HG02884 (cell line): ENCODE measurements at regions not wholly inside any gene's neighbourhood (a gene's known extent, or its start where the extent isn't known, plus 50 kb on each side); places are given as distances from the start of the nearest gene placed in this dataset.
"Not testable (repeated sequence)": the region's sequence is repeated elsewhere in the genome, so short reads cannot be mapped to it uniquely, and the experiment has no call there.

ENCODE experiments used
- ATAC-seq: cut with Tn5 transposase; IDR thresholded peaks from one replicate; pipeline ENCODE4 v1.9.1; 2021; ENCODE audit warnings: mild to moderate bottlenecking, moderate library complexity; ENCODE audit not compliant: unreplicated experiment

GRCh38 chr9:102205251-102205650, 466.8 kb upstream of the GRIN3A start:
- ATAC-seq: no peak

GRCh38 chr9:102202126-102202525, 463.7 kb upstream of the GRIN3A start:
- ATAC-seq: no peak

GRCh38 chr9:102185962-102186361, 447.5 kb upstream of the GRIN3A start:
- no peak for ATAC-seq

- ATAC-seq: no peak
These were observed 446.9 kb upstream of the GRIN3A start for GRCh38 chr9:102185371-102185770.

GRCh38 chr9:102178811-102179210, 440.4 kb upstream of the GRIN3A start:
- ATAC-seq: no peak

- ATAC-seq: not testable (repeated sequence)
These were observed 435.8 kb upstream of the GRIN3A start for GRCh38 chr9:102174202-102174601.

GRCh38 chr9:102164247-102164646, 425.8 kb upstream of the GRIN3A start:
- ATAC-seq: no peak

- ATAC-seq: not testable (repeated sequence)
These were observed 414.6 kb upstream of the GRIN3A start for GRCh38 chr9:102153081-102153480.

GRCh38 chr9:102135768-102136167, 397.3 kb upstream of the GRIN3A start:
- no peak for ATAC-seq

GRCh38 chr9:102124465-102124864, 386.0 kb upstream of the GRIN3A start:
- no peak for ATAC-seq

GRCh38 chr9:102114557-102114956, 376.1 kb upstream of the GRIN3A start:
- no peak for ATAC-seq

GRCh38 chr9:102113191-102113590, 374.7 kb upstream of the GRIN3A start:
- ATAC-seq: no peak

GRCh38 chr9:102106439-102106838, 368.0 kb upstream of the GRIN3A start:
- ATAC-seq: no peak

- no peak for ATAC-seq
These were observed 363.3 kb upstream of the GRIN3A start for GRCh38 chr9:102101723-102102122.

- ATAC-seq: no peak
These were observed 348.7 kb upstream of the GRIN3A start for GRCh38 chr9:102087141-102087540.

- ATAC-seq: no peak
These were observed 347.1 kb upstream of the GRIN3A start for GRCh38 chr9:102085548-102085947.

- no peak for ATAC-seq
These were observed 333.8 kb upstream of the GRIN3A start for GRCh38 chr9:102072059-102072764.

GRCh38 chr9:102069969-102070368, 331.5 kb upstream of the GRIN3A start:
- no peak for ATAC-seq

- no peak for ATAC-seq
These were observed 316.4 kb upstream of the GRIN3A start for GRCh38 chr9:102054811-102055210.

- ATAC-seq: no peak
These were observed 311.3 kb upstream of the GRIN3A start for GRCh38 chr9:102049586-102050246.

- ATAC-seq: no peak
These were observed 309.1 kb upstream of the GRIN3A start for GRCh38 chr9:102047549-102047948.

- ATAC-seq: no peak
These were observed 305.7 kb upstream of the GRIN3A start for GRCh38 chr9:102044133-102044532.

- ATAC-seq: no peak
These were observed 299.6 kb upstream of the GRIN3A start for GRCh38 chr9:102038006-102038405.
